ENCODE measurements at regions not wholly inside any gene's neighbourhood (a gene's known extent, or its start where the extent isn't known, plus 50 kb on each side); places are given as distances from the start of the nearest gene placed in this dataset.

DNA sequence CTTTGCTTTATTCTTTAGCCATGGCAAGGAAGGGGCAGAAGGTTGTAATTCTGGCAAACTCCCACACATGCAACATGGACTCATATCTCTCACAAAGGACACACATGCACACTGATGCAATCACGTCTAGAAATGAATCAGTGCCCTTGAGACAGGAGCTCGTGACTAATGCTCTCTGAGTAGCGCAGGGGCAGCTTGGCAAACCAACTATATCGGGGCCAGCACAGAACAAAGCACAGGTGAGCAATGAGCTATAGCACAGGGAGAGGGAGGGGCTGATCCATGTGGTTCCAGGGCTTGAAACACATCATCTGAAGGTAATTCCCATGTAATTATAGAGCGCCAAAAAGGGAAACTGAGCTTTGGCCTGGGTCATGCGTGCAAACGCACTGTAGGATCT lies 165.2 kb upstream of the KLF7 start:
- no peak for TF ChIP-seq POLR2A (IDR thresholded peaks at IDR 0.05)
- TF ChIP-seq EP300 (IDR thresholded peaks at IDR 0.05) = no peak
- TF ChIP-seq CTCF (IDR thresholded peaks at IDR 0.05) = no peak
- H3K4me1 ChIP-seq (ENCODE audit: insufficient read depth) = peaks cover 2% of the 10 kb centered on the region
- H3K4me3 ChIP-seq = no peak overlapping the region
- no peaks in the 10 kb centered on the region for H3K9me3 ChIP-seq
- no peaks in the 10 kb centered on the region for H3K36me3 ChIP-seq
- no peak overlapping the region for H3K27ac ChIP-seq
- intact Hi-C loops (cut with DNase I) = loop anchor here in 1 of 4 donors (10.0 kb wide), 1 partner anchor 166 kb away; the partner anchor contains the start of gene KLF7
- 52 to 58% (median 58%) methylated on average over 7 of the region's 7 CpGs for WGBS, 3 donors
- no peaks in the 10 kb centered on the region for H3K27me3 ChIP-seq
- peak in 2 of 5 donors; percentile 24 to 36 for DNase-seq

GRCh38 chr2:207331674-207332073 lies 165.9 kb upstream of the KLF7 start:
- 93 to 96% (median 95%) methylated on average over 6 of the region's 6 CpGs for WGBS, 3 donors
- no peak for TF ChIP-seq EP300 (IDR thresholded peaks at IDR 0.05)
- TF ChIP-seq CTCF (IDR thresholded peaks at IDR 0.05) = no peak
- TF ChIP-seq POLR2A (IDR thresholded peaks at IDR 0.05) = no peak
- intact Hi-C loops (cut with DNase I) = loop anchor here in 1 of 4 donors (10.0 kb wide), 1 partner anchor 167 kb away; the partner anchor contains the start of gene KLF7
- DNase-seq = no peak
- no peak overlapping the region for H3K27ac ChIP-seq
- no peaks in the 10 kb centered on the region for H3K27me3 ChIP-seq
- no peaks in the 10 kb centered on the region for H3K36me3 ChIP-seq
- H3K4me3 ChIP-seq = no peak overlapping the region
- H3K4me1 ChIP-seq (ENCODE audit: insufficient read depth) = peaks cover 2% of the 10 kb centered on the region
- no peaks in the 10 kb centered on the region for H3K9me3 ChIP-seq

DNA sequence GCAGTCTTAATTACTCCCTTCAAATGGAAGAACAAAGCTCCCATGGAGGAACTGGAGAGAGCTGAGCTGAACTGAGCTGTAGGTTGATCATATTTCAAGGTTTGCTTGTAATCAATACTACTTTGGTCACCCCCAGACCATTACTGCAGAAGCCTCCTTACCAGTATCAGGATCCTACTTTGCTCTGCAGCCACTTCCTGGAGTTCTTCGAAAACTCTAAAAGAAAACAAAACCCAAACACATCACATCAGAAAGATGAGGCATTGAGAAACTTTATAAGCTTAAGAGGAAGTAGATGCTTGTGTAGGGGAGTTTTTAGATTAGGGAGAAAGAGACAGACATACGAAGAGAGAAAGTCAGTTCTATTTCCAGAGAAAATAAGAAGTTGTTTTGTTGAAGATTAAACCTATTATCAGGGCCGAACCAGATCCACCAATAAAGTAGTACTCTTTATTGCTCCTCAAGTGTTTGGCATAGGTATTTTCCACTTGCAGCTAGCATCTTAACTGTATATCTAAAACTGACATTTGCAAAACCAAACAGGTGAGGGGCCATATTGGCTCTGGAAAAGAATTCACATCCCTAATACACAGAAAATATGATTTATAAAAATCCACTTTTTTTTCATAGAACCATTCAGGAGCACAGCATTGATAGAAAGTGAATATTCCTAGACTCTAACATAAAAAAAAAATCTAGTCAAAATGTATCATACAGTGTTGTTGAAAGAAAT lies 166.9 kb upstream of the KLF7 start:
- 51 to 67% (median 54%) methylated on average over 3 of the region's 3 CpGs for WGBS, 3 donors
- H3K4me3 ChIP-seq = no peak overlapping the region

More for the DNA sequence above, 166.9 kb upstream of the KLF7 start:
- Histone ChIP-seq H3K4me1 (ENCODE audit: insufficient read depth) (peaks cover 2% of the 10 kb centered on the region), H3K27ac (no peak overlapping the region), H3K9me3 (no peaks in the 10 kb centered on the region), H3K27me3 (no peaks in the 10 kb centered on the region), H3K36me3 (no peaks in the 10 kb centered on the region)
- TF ChIP-seq EP300 (IDR thresholded peaks at IDR 0.05) = no peak
- TF ChIP-seq CTCF (IDR thresholded peaks at IDR 0.05) = no peak
- TF ChIP-seq POLR2A (IDR thresholded peaks at IDR 0.05) = no peak
- no peak for DNase-seq
- intact Hi-C loops (cut with DNase I) = loop anchor here in 1 of 4 donors (10.0 kb wide), 1 partner anchor 168 kb away; the partner anchor contains the start of gene KLF7

Data from ovary (tissue), 7 donors.